ENCODE measurements at regions not wholly inside any gene's neighbourhood (a gene's known extent, or its start where the extent isn't known, plus 50 kb on each side); places are given as distances from the start of the nearest gene placed in this dataset.

DNA sequence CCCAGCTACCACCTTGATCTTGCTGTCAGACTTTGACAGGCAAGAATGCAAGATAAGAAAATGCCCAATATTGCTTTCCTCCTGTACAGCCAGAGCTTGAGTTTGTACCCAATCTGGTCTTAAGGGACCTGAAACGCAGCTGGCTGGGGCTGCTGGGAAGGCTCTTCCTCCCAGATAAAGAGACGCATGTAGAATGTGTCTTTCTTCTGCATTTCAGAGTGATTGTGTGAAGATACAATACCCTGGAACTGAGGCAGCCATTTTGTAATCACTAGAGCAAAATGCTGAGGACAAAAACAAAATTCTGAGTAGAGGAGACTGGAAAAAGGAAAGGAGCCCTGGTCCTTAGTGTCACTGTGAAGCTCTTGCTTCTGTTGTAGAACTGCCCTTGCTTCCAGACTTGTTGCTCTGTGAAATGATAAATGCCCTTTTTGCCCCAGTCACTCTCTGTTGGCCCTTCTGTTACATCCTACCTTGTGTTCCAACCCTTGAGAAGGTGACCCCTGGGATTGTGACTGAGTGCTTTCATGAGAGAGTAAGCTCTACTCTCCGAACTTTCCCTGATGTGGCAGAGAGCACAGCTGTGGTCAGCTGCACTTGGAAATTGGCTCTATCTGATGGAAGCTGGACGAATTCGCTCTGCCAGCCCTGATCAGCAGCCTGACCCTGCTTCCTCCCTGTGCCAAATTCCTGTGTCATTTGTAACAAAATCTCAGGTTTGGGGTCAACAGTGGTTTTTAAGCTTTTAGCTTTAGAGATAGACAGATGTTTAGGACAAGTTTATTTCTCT lies 137.4 kb upstream of the RBMS1 start:
- no peak overlapping the region for H3K4me3 Mint-ChIP-seq
- no peak overlapping the region for H3K27ac Mint-ChIP-seq
- DNase-seq (ENCODE audit: low spot score in 2 of 2) (no peak), ATAC-seq (ENCODE audit: low read depth) (no peak)
- no peaks in the 10 kb centered on the region for H3K9me3 Mint-ChIP-seq
- no peaks in the 10 kb centered on the region for H3K4me1 Mint-ChIP-seq
- peaks cover 1% of the 10 kb centered on the region for H3K27me3 Mint-ChIP-seq
- H3K36me3 Mint-ChIP-seq = no peaks in the 10 kb centered on the region

DNA sequence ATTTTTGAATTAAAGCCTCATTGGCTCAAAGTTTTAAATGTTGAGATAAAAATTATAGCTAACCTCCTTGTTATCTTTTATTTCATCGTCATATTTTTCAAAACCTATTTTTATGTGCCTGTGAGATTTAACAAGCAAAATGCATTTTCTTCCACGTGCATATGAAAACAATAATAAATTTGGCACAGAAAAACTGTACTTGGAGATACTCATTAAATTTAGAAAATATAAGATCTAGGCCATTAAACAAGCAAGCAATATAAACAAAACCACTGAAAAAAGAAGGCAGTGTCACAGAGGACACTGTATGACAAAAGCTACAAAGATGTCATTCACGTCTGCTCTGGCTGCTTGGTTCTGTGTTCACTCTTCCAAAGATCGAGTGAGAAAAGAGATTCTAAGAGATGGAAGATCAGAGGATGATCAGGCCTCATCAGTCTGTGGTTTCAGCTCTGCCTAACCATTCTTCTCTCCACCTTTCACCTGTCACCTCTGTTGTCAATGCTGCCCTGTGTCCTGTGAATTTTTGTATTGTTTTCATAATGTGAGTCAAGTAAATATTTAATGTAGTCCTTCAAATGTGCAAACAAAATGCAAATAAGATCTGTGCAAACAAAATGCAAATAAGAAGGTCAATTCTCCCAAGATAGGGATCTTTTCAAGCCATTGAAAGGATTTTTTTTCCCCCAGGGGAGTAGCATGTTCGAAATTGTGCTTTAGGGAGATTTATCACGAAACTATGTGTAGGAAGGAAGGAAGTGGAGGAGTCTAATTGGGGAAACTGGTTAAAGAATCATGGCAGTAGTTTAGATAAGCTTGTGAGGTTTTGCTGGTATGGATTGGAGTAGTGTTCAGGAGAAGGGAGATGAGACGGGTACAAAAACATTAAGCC lies 138.7 kb upstream of the RBMS1 start:
- Mint-ChIP-seq H3K9me3 (no peaks in the 10 kb centered on the region), H3K27me3 (peaks cover 3% of the 10 kb centered on the region), H3K27ac (no peak overlapping the region), H3K4me1 (no peaks in the 10 kb centered on the region), H3K4me3 (no peak overlapping the region), H3K36me3 (no peaks in the 10 kb centered on the region)
- ATAC-seq (ENCODE audit: low read depth) (no peak), DNase-seq (ENCODE audit: low spot score in 2 of 2) (no peak)

DNA sequence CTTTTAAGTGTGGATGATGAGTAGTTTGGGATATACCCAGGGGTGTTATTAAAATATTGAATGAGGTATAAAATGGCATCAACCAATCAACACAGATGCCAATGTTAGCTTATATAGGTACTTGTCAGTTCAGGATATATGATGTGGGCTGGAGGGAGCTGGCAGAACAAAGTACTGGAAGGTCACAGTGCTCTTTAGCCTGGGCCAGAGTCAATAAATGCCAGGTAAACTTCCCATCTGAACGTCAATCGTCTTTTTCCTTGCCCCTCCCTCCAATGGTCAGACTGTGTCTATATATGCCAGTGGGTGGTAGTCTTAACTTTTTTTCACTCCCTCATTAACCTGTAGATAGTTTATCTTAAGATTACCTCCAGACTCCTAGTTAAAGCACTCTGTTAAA lies 140.8 kb upstream of the RBMS1 start:
- H3K4me1 Mint-ChIP-seq = no peaks in the 10 kb centered on the region
- H3K27me3 Mint-ChIP-seq = peaks cover 3% of the 10 kb centered on the region
- peaks cover 3% of the 10 kb centered on the region for H3K36me3 Mint-ChIP-seq
- no peak overlapping the region for H3K27ac Mint-ChIP-seq
- no peak for ATAC-seq (ENCODE audit: low read depth)
- no peak overlapping the region for H3K4me3 Mint-ChIP-seq
- H3K9me3 Mint-ChIP-seq = peaks cover 6% of the 10 kb centered on the region
- no peak for DNase-seq (ENCODE audit: low spot score in 2 of 2)

DNA sequence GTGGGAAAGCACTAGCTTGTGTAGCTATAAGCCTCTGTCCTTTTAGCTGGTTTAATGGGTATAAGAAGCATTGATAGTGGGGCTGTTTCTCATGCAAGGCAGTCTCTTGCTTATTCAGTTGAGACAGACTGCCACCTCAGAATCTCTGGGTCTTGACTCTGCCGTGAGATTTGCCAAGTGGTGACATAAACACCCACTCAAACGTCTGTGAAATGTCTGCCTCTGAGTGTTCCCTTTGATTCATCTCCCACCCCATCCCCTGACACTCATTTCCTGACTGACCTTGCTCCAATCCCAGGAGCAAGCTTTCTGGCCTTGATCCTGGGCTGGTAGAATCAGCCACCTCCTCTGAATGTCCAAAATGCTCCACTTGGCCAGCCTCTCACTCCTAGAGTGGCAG lies 141.9 kb upstream of the RBMS1 start:
- H3K36me3 Mint-ChIP-seq = peaks cover 5% of the 10 kb centered on the region
- no peaks in the 10 kb centered on the region for H3K4me1 Mint-ChIP-seq
- ATAC-seq (ENCODE audit: low read depth) (no peak), DNase-seq (ENCODE audit: low spot score in 2 of 2) (no peak)
- H3K27ac Mint-ChIP-seq = no peak overlapping the region
- H3K4me3 Mint-ChIP-seq = no peak overlapping the region
- peaks cover 11% of the 10 kb centered on the region for H3K9me3 Mint-ChIP-seq
- H3K27me3 Mint-ChIP-seq = peaks cover 3% of the 10 kb centered on the region

GRCh38 chr2:160639472-160639871 lies 145.9 kb upstream of the RBMS1 start:
- no peaks in the 10 kb centered on the region for H3K4me1 Mint-ChIP-seq
- peaks cover 5% of the 10 kb centered on the region for H3K36me3 Mint-ChIP-seq
- DNase-seq (ENCODE audit: low spot score in 2 of 2) (no peak), ATAC-seq (ENCODE audit: low read depth) (no peak)
- H3K9me3 Mint-ChIP-seq = peaks cover 12% of the 10 kb centered on the region
- peaks cover 4% of the 10 kb centered on the region for H3K27me3 Mint-ChIP-seq
- no peak overlapping the region for H3K4me3 Mint-ChIP-seq
- H3K27ac Mint-ChIP-seq = no peak overlapping the region

DNA sequence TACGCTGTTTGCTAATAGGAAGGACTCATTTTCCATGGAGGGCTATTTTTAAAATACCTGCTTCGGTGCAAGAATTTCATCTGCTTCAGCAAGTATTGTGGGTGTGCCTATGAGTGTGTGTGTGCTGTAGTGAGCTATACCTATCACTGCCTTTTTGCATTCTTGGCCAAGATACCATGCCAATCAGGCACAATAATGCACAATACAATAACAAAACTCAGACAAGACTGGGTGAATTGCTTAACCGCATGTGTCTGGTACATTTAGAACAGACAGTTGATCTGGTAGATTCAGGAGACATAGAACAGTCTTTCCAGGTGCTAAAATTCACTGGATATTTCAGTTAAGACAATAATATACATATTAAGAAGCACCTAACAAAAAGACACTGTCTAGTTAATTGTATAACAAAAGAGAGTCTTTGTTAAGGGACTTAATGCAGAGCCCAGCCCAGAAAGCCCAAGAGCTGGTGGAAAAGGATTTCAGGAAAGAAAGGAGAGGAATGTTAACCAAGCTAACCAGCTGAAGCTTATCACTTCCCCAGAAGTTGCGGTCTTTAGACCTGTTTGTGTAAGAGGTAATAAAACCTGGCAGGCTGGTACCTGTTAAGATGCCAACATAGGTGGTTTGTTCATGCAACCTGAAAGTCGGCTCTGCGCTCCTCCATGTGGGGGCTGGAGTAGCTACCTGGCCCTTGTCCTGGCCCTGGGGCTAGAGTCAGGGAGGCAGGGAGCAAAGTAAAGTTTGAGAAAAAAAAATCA lies 153.3 kb upstream of the RBMS1 start:
- DNase-seq (ENCODE audit: low spot score in 2 of 2) (no peak), ATAC-seq (ENCODE audit: low read depth) (no peak)
- H3K27me3 Mint-ChIP-seq = peaks cover 1% of the 10 kb centered on the region
- no peak overlapping the region for H3K27ac Mint-ChIP-seq
- H3K4me3 Mint-ChIP-seq = no peak overlapping the region
- no peaks in the 10 kb centered on the region for H3K4me1 Mint-ChIP-seq
- H3K9me3 Mint-ChIP-seq = no peaks in the 10 kb centered on the region
- H3K36me3 Mint-ChIP-seq = no peaks in the 10 kb centered on the region

GRCh38 chr2:160647967-160648685 lies 154.5 kb upstream of the RBMS1 start:
- Mint-ChIP-seq H3K36me3 (no peaks in the 10 kb centered on the region), H3K4me3 (no peak overlapping the region), H3K27me3 (peaks cover 1% of the 10 kb centered on the region), H3K9me3 (no peaks in the 10 kb centered on the region), H3K27ac (no peak overlapping the region), H3K4me1 (peaks cover 5% of the 10 kb centered on the region)
- ATAC-seq (ENCODE audit: low read depth) = no peak
- DNase-seq (ENCODE audit: low spot score in 2 of 2) = no peak

- Mint-ChIP-seq H3K4me1 (peaks cover 5% of the 10 kb centered on the region), H3K27ac (no peak overlapping the region), H3K36me3 (no peaks in the 10 kb centered on the region), H3K27me3 (no peaks in the 10 kb centered on the region), H3K4me3 (no peak overlapping the region), H3K9me3 (no peaks in the 10 kb centered on the region)
- no peak for ATAC-seq (ENCODE audit: low read depth)
- DNase-seq (ENCODE audit: low spot score in 2 of 2) = no peak
Measured at GRCh38 chr2:160649698-160650097, 156.1 kb upstream of the RBMS1 start.

- Mint-ChIP-seq H3K9me3 (no peaks in the 10 kb centered on the region), H3K27me3 (no peaks in the 10 kb centered on the region), H3K36me3 (no peaks in the 10 kb centered on the region), H3K4me1 (peaks cover 5% of the 10 kb centered on the region), H3K27ac (no peak overlapping the region), H3K4me3 (no peak overlapping the region)
- DNase-seq (ENCODE audit: low spot score in 2 of 2) (no peak), ATAC-seq (ENCODE audit: low read depth) (no peak)
Measured at GRCh38 chr2:160650196-160651118, 156.8 kb upstream of the RBMS1 start.

DNA sequence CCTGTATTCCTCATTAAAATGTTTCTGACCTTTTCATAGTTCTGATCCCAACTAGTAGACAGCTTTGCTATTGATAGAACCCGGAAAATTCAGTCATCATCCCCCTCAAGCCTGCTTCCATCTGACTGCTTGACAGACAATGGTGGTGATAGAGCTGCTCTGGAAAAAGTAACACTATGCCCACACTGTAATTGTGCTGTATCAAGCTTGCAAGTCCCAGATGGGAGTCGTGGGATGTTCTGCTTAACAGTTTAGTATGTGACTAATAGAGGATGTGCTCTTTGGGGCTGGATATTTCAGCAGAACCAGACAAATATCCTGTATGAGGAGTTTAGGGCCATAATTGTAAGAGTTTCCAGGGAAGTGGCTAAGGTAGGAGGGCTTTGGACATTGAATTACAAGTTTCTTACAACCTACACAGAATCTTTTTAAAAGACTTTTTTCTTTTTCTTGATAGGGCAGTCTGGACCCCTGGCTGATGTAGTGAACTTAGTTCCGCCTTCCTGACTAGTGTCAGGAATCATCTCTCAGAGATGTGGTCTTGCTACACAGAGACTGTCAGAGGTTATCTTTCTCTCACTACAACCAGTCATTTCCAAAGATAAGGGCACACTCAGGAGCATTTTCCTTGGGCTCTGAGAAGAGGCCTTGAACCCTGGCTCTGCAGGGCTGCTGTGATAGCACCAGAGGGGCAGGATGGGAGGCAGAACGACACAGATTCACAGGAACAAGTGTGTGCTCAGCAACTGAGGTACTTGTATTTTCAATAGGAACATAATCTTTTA lies 158.0 kb upstream of the RBMS1 start:
- peaks cover 5% of the 10 kb centered on the region for H3K4me1 Mint-ChIP-seq
- peaks cover 1% of the 10 kb centered on the region for H3K27me3 Mint-ChIP-seq
- no peak for ATAC-seq (ENCODE audit: low read depth)
- no peaks in the 10 kb centered on the region for H3K9me3 Mint-ChIP-seq
- H3K27ac Mint-ChIP-seq = no peak overlapping the region
- no peaks in the 10 kb centered on the region for H3K36me3 Mint-ChIP-seq
- DNase-seq (ENCODE audit: low spot score in 2 of 2) = no peak
- H3K4me3 Mint-ChIP-seq = no peak overlapping the region

DNA sequence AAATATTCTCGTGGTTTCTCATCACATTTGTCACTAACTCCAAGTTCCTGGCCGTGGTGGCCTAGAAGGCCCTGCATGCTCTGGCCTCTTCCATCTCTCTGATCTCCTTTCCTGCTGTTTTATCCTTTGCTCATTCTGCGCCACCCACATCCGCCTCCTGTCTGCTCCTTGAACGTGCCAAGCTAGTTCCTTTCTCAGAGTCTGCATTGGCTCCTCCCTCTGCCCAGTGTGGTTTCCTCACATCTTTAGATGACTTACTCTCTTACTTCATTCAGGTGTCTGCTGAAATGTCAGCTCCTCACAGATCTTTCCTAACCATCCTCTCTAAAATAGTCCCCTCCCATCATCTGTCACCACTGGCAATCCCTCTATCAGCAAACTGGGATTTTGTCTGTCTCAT lies 158.6 kb upstream of the RBMS1 start:
- Mint-ChIP-seq H3K27me3 (peaks cover 4% of the 10 kb centered on the region), H3K27ac (no peak overlapping the region), H3K36me3 (no peaks in the 10 kb centered on the region), H3K4me3 (no peak overlapping the region), H3K9me3 (no peaks in the 10 kb centered on the region), H3K4me1 (peaks cover 5% of the 10 kb centered on the region)
- peak; percentile 34 for ATAC-seq (ENCODE audit: low read depth)
- DNase-seq (ENCODE audit: low spot score in 2 of 2) = no peak

DNA sequence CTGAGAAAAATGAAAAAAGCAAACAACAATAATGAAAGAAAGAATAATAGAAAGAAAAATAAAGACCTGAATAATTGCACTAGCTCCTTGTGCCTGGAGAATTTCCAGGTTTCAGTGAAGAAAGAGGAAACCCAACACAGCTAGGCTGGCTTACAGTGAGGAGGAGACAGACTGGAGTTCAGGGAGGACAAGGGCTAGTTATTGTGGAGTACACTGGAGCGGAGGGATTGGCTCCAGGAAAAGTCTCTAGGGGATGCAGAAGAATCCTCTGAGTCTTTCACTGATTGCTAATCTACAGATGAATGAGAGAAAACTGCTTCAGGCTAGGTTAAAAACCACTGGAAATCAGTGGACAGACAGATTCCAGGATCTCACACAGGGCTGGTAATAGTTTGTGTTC lies 163.6 kb upstream of the RBMS1 start:
- Mint-ChIP-seq H3K36me3 (no peaks in the 10 kb centered on the region), H3K4me3 (no peak overlapping the region), H3K4me1 (peaks cover 3% of the 10 kb centered on the region), H3K27ac (no peak overlapping the region), H3K9me3 (no peaks in the 10 kb centered on the region), H3K27me3 (peaks cover 10% of the 10 kb centered on the region)
- DNase-seq (ENCODE audit: low spot score in 2 of 2) (no peak), ATAC-seq (ENCODE audit: low read depth) (no peak)

Measured in memory B cell (primary cell).